HEK293 (cell line): ENCODE measurements at regions not wholly inside any gene's neighbourhood (a gene's known extent, or its start where the extent isn't known, plus 50 kb on each side); places are given as distances from the start of the nearest gene placed in this dataset.

Source experiments
- CTCF ChIA-PET: fragments of 350-600 bp; formaldehyde crosslinking; extraction: SDS; loops from one replicate; lab custom pipeline; 2021; ENCODE audit warnings: antibody characterized with exemption; lab: Yijun Ruan, JAX
- POLR2A ChIA-PET: fragments of 300-600 bp; formaldehyde crosslinking; extraction: SDS; loops from one replicate; lab custom pipeline; 2020; ENCODE audit warnings: antibody characterized with exemption, inconsistent platforms; lab: Yijun Ruan, JAX
- H3K27ac ChIP-seq: fragments of 200-500 bp; sonication (Bioruptor generic); 2 replicates; pipeline ENCODE4 v1.5.1; 2014; ENCODE audit warnings: low read depth, low read length, control low read depth, inconsistent platforms; ENCODE audit errors: extremely low read depth
- H3K36me3 ChIP-seq, 2 experiments: fragments of 200-500 bp in 1 of 2; sonication (Bioruptor generic) in 1 of 2; 1 replicate in 1 of 2; 2 replicates in 1 of 2; pipeline ENCODE4 v1.5.1; 2014 to 2017; ENCODE audit warnings: inconsistent platforms in 2 of 2, low read length in 2 of 2; ENCODE audit not compliant: control insufficient read depth in 2 of 2, insufficient read depth in 1 of 2
- H3K4me1 ChIP-seq: fragments of 200-500 bp; sonication (Bioruptor generic); 2 replicates; pipeline ENCODE4 v1.5.1; 2014; ENCODE audit warnings: mild to moderate bottlenecking, low read length, inconsistent platforms; ENCODE audit not compliant: control insufficient read depth, insufficient read depth
- H3K4me3 ChIP-seq: 2 replicates; pipeline ENCODE4 v1.5.1; 2011; ENCODE audit warnings: low read depth, mild to moderate bottlenecking, control low read depth, low read length, moderate library complexity
- H3K9me3 ChIP-seq: fragments of 200-500 bp; sonication (Bioruptor generic); 2 replicates; pipeline ENCODE4 v1.5.1; 2014; ENCODE audit warnings: low read depth, low read length, inconsistent platforms; ENCODE audit not compliant: control insufficient read depth, insufficient read depth
- HIC1 ChIP-seq: fragments of 450-650 bp; formaldehyde crosslinking; IDR thresholded peaks from 2 replicates; pipeline ENCODE4 v1.5.1; 2016; ENCODE audit warnings: missing biosample characterization, missing genetic modification characterization
- KLF8 ChIP-seq: fragments of 450-650 bp; formaldehyde crosslinking; IDR thresholded peaks from 2 replicates; pipeline ENCODE4 v1.5.1; 2016; ENCODE audit warnings: missing biosample characterization, missing genetic modification characterization
- OSR2 ChIP-seq: fragments of 450-650 bp; formaldehyde crosslinking; IDR thresholded peaks from 2 replicates; pipeline ENCODE4 v1.5.1; 2016; ENCODE audit warnings: missing biosample characterization, missing genetic modification characterization
- PRDM2 ChIP-seq: fragments of 450-650 bp; formaldehyde crosslinking; IDR thresholded peaks from 2 replicates; pipeline ENCODE4 v1.5.1; 2016; ENCODE audit warnings: missing biosample characterization, missing genetic modification characterization, borderline replicate concordance
- PRDM6 ChIP-seq: fragments of 450-650 bp; formaldehyde crosslinking; IDR thresholded peaks from 2 replicates; pipeline ENCODE4 v1.5.1; 2017; ENCODE audit warnings: missing biosample characterization, missing genetic modification characterization
- SCRT1 ChIP-seq: fragments of 450-650 bp; formaldehyde crosslinking; IDR thresholded peaks from 2 replicates; pipeline ENCODE4 v1.5.1; 2016; ENCODE audit warnings: missing biosample characterization, missing genetic modification characterization, borderline replicate concordance
- SETDB1 ChIP-seq: IDR thresholded peaks from one replicate; pipeline ENCODE4 v1.6.1; 2017; ENCODE audit warnings: mild to moderate bottlenecking, low read length, moderate library complexity, mixed read lengths; ENCODE audit not compliant: insufficient read length
- ZBTB11 ChIP-seq: fragments of 450-650 bp; formaldehyde crosslinking; conservative IDR thresholded peaks from 2 replicates; pipeline ENCODE4 v1.5.1; 2016; ENCODE audit warnings: low read depth, missing biosample characterization, missing genetic modification characterization
- ZBTB20 ChIP-seq: fragments of 450-650 bp; formaldehyde crosslinking; IDR thresholded peaks from 2 replicates; pipeline ENCODE4 v1.5.1; 2016; ENCODE audit warnings: missing biosample characterization, missing genetic modification characterization
- ZIC2 ChIP-seq: fragments of 450-650 bp; formaldehyde crosslinking; IDR thresholded peaks from 2 replicates; pipeline ENCODE4 v1.5.1; 2016; ENCODE audit warnings: missing biosample characterization, missing genetic modification characterization
- ZNF132 ChIP-seq: fragments of 450-650 bp; formaldehyde crosslinking; IDR thresholded peaks from 2 replicates; pipeline ENCODE4 v1.5.1; 2017; ENCODE audit warnings: missing biosample characterization, missing genetic modification characterization, borderline replicate concordance
- ZNF19 ChIP-seq: fragments of 450-650 bp; formaldehyde crosslinking; IDR thresholded peaks from 2 replicates; pipeline ENCODE4; 2016; ENCODE audit warnings: missing biosample characterization, missing genetic modification characterization, low read depth
- ZNF214 ChIP-seq: fragments of 450-650 bp; formaldehyde crosslinking; IDR thresholded peaks from 2 replicates; pipeline ENCODE4 v1.5.1; 2017; ENCODE audit warnings: missing biosample characterization, mild to moderate bottlenecking, missing genetic modification characterization, borderline replicate concordance
- ZNF302 ChIP-seq: fragments of 450-650 bp; formaldehyde crosslinking; IDR thresholded peaks from 2 replicates; pipeline ENCODE4 v1.5.1; 2016; ENCODE audit warnings: missing biosample characterization, missing genetic modification characterization, low read depth
- ZNF335 ChIP-seq: fragments of 450-650 bp; formaldehyde crosslinking; conservative IDR thresholded peaks from 2 replicates; pipeline ENCODE4 v1.5.1; 2016; ENCODE audit warnings: missing biosample characterization, missing genetic modification characterization
- ZNF354C ChIP-seq: fragments of 450-650 bp; formaldehyde crosslinking; IDR thresholded peaks from 2 replicates; pipeline ENCODE4 v1.5.1; 2016; ENCODE audit warnings: missing biosample characterization, missing genetic modification characterization, low read depth, borderline replicate concordance
- ZNF433 ChIP-seq: fragments of 450-650 bp; formaldehyde crosslinking; IDR thresholded peaks from 2 replicates; pipeline ENCODE4 v1.5.1; 2016; ENCODE audit warnings: missing biosample characterization, missing genetic modification characterization, low read depth
- ZNF555 ChIP-seq: fragments of 450-650 bp; formaldehyde crosslinking; conservative IDR thresholded peaks from 2 replicates; pipeline ENCODE4 v1.5.1; 2017; ENCODE audit warnings: missing biosample characterization, mild to moderate bottlenecking, missing genetic modification characterization, inconsistent platforms
- ZNF585B ChIP-seq: fragments of 450-650 bp; formaldehyde crosslinking; IDR thresholded peaks from 2 replicates; pipeline ENCODE4 v1.5.1; 2016; ENCODE audit warnings: missing biosample characterization, missing genetic modification characterization
- ZNF600 ChIP-seq: fragments of 450-650 bp; formaldehyde crosslinking; IDR thresholded peaks from 2 replicates; pipeline ENCODE4 v1.5.1; 2016; ENCODE audit warnings: missing biosample characterization, missing genetic modification characterization
- ZNF654 ChIP-seq: fragments of 450-650 bp; formaldehyde crosslinking; IDR thresholded peaks from 2 replicates; pipeline ENCODE4 v1.5.1; 2016; ENCODE audit warnings: low read depth, missing biosample characterization, missing genetic modification characterization
- ZNF677 ChIP-seq: fragments of 450-650 bp; IDR thresholded peaks from 2 replicates; pipeline ENCODE4 v1.5.0; 2018; ENCODE audit warnings: missing biosample characterization, mild to moderate bottlenecking, missing genetic modification characterization, moderate library complexity

- TF ChIP-seq ZNF19 (tag by site-specific recombination) (no peak), PRDM6 (tag by site-specific recombination) (no peak), ZNF335 (tag by site-specific recombination) (no peak), ZBTB11 (tag by site-specific recombination) (no peak), ZNF132 (tag by site-specific recombination) (no peak), ZNF600 (tag by site-specific recombination) (no peak), ZNF214 (no peak), ZNF555 (no peak)
- POLR2A ChIA-PET: no interaction called here
- H3K36me3 ChIP-seq: no peaks in the 10 kb centered on the region
- no peaks in the 10 kb centered on the region for H3K9me3 ChIP-seq
- no peaks in the 10 kb centered on the region for H3K4me1 ChIP-seq
- H3K4me3 ChIP-seq: no peak overlapping the region
- CTCF ChIA-PET: interaction anchor here (0.6 to 1.1 kb wide), 2 partner anchors 49 to 738 kb away, joined by 3 to 4 read pairs; no protein-coding TSS in a partner anchor
- H3K27ac ChIP-seq: no peak overlapping the region
Measured at GRCh38 chr11:128206461-128206860, 380.9 kb downstream of the ETS1 start.

- ChIA-PET CTCF (interaction anchor here (0.6 kb wide), 1 partner anchor 739 kb away, joined by 3 read pairs; no protein-coding TSS in a partner anchor), POLR2A (no interaction called here)
- no peak for TF ChIP-seq ZNF433 (tag by site-specific recombination)
- TF ChIP-seq ZNF354C (tag by site-specific recombination): no peak
- no peak for TF ChIP-seq ZNF302 (tag by site-specific recombination)
- no peak for TF ChIP-seq KLF8 (tag by site-specific recombination)
- no peak for TF ChIP-seq ZIC2 (tag by site-specific recombination)
- TF ChIP-seq ZNF677: no peak
- no peak for TF ChIP-seq SETDB1
- no peak for TF ChIP-seq OSR2
- TF ChIP-seq ZNF654 (tag by site-specific recombination): no peak
- TF ChIP-seq SCRT1 (tag by site-specific recombination): no peak
- no peak for TF ChIP-seq ZNF585B
- TF ChIP-seq HIC1: no peak
- no peak for TF ChIP-seq PRDM2 (tag by site-specific recombination)
- no peak for TF ChIP-seq ZBTB20 (tag by site-specific recombination)
- Histone ChIP-seq H3K9me3 (no peaks in the 10 kb centered on the region), H3K36me3 (no peaks in the 10 kb centered on the region), H3K27ac (no peak overlapping the region), H3K4me3 (no peak overlapping the region), H3K4me1 (no peaks in the 10 kb centered on the region)
Measured at GRCh38 chr11:128205796-128206195, 381.6 kb downstream of the ETS1 start.
